ENCODE measurements at regions not wholly inside any gene's neighbourhood (a gene's known extent, or its start where the extent isn't known, plus 50 kb on each side); places are given as distances from the start of the nearest gene placed in this dataset.
"Not testable (repeated sequence)": the region's sequence is repeated elsewhere in the genome, so short reads cannot be mapped to it uniquely, and the experiment has no call there.

GRCh38 chr7:3164380-3164792, 120.7 kb upstream of the CARD11 start:
- no peak for DNase-seq

- DNase-seq: no peak
Observed at GRCh38 chr7:3165681-3166580, 122.3 kb upstream of the CARD11 start.

- DNase-seq: no peak
Observed at GRCh38 chr7:3167551-3167950, 123.9 kb upstream of the CARD11 start.

- no peak for DNase-seq
Observed at GRCh38 chr7:3168370-3168769, 124.7 kb upstream of the CARD11 start.

GRCh38 chr7:3168869-3169268, 125.2 kb upstream of the CARD11 start:
- DNase-seq: no peak

GRCh38 chr7:3172768-3173280, 128.2 kb upstream of the SDK1 start:
- no peak for DNase-seq

- no peak for DNase-seq
Observed at GRCh38 chr7:3174515-3175284, 126.4 kb upstream of the SDK1 start.

GRCh38 chr7:3175285-3175902, 125.7 kb upstream of the SDK1 start:
- no peak for DNase-seq

GRCh38 chr7:3176112-3177000, 124.7 kb upstream of the SDK1 start:
- no peak for DNase-seq

- no peak for DNase-seq
Observed at GRCh38 chr7:3177271-3177670, 123.8 kb upstream of the SDK1 start.

GRCh38 chr7:3179456-3179855, 121.6 kb upstream of the SDK1 start:
- DNase-seq: no peak

- no peak for DNase-seq
Observed at GRCh38 chr7:3180604-3181003, 120.4 kb upstream of the SDK1 start.

- DNase-seq: not testable (repeated sequence)
Observed at GRCh38 chr7:3182055-3182454, 119.0 kb upstream of the SDK1 start.

- DNase-seq: no peak
Observed at GRCh38 chr7:3187444-3188040, 113.5 kb upstream of the SDK1 start.

GRCh38 chr7:3188946-3189345, 112.1 kb upstream of the SDK1 start:
- no peak for DNase-seq

- DNase-seq: no peak
Observed at GRCh38 chr7:3191548-3191947, 109.5 kb upstream of the SDK1 start.

- DNase-seq: no peak
Observed at GRCh38 chr7:3192669-3193068, 108.4 kb upstream of the SDK1 start.

- no peak for DNase-seq
Observed at GRCh38 chr7:3193379-3194120, 107.5 kb upstream of the SDK1 start.

GRCh38 chr7:3194501-3195141, 106.4 kb upstream of the SDK1 start:
- DNase-seq: no peak

- no peak for DNase-seq
Observed at GRCh38 chr7:3195160-3195559, 105.9 kb upstream of the SDK1 start.

Data from stimulated activated CD4-positive, alpha-beta T cell treated with anti-CD3 and anti-CD28 coated beads, Interleukin-12 subunit alpha, Interleukin-12 subunit beta, amount 100 ng/mL, for 4 hours (primary cell).